Endothelial cell of umbilical vein (primary cell): ENCODE measurements at regions not wholly inside any gene's neighbourhood (a gene's known extent, or its start where the extent isn't known, plus 50 kb on each side); places are given as distances from the start of the nearest gene placed in this dataset.

ENCODE experiments used
- BruUV-seq: library from RNA; stranded (reverse); fragments of 400-500 nt; replicated peaks from 2 replicates; lab custom pipeline; 2021; lab: Mats Ljungman, UMichigan
- CTCF ChIA-PET: fragments of 300-600, 350-600 bp; sonication (Branson Sonifier 250); formaldehyde crosslinking; loops from one replicate; lab custom pipeline; 2021; ENCODE audit warnings: antibody characterized with exemption, inconsistent platforms; lab: Charles Lee
- POLR2A ChIA-PET: fragments of 300-600, 350-600 bp; sonication (Branson Sonifier 250); formaldehyde crosslinking; loops from one replicate; lab custom pipeline; 2021; ENCODE audit warnings: antibody characterized with exemption, inconsistent platforms; lab: Charles Lee
- DNase-seq: peaks from one replicate; pipeline ENCODE4 v3.0.0-alpha.2; 2011; ENCODE audit warnings: low read depth, low spot score
- FAIRE-seq: peaks from 2 replicates; lab custom pipeline; 2011; peaks lifted over from hg19 to GRCh38; lab: Jason Lieb, UNC
- H2AFZ ChIP-seq: 2 replicates; pipeline ENCODE4 v1.6.0; 2012; ENCODE audit warnings: low read depth, low read length, control low read depth, inconsistent platforms
- H3K27ac ChIP-seq: 2 replicates; pipeline ENCODE4 v1.5.1; 2011; ENCODE audit warnings: low read depth, mild to moderate bottlenecking, control low read depth, low read length, moderate library complexity; ENCODE audit not compliant: insufficient read depth
- H3K27me3 ChIP-seq, 2 experiments: 2 replicates each; pipeline versions ENCODE4 v1.6.0 to v1.6.1; 2011; ENCODE audit warnings: low read length in 2 of 2, mixed read lengths in 1 of 2; ENCODE audit not compliant: control insufficient read depth in 2 of 2, insufficient read depth in 2 of 2
- H3K36me3 ChIP-seq, 2 experiments: 2 replicates in 1 of 2; 3 replicates in 1 of 2; pipeline ENCODE4 v1.5.1; 2011; ENCODE audit warnings: low read length in 2 of 2, mild to moderate bottlenecking in 1 of 2, moderate library complexity in 1 of 2; ENCODE audit not compliant: control insufficient read depth in 2 of 2, insufficient read depth in 2 of 2; ENCODE audit errors: extremely low read depth in 1 of 2
- H3K4me1 ChIP-seq: 3 replicates; pipeline ENCODE4 v1.5.1; 2011; ENCODE audit warnings: mild to moderate bottlenecking, low read length; ENCODE audit not compliant: control insufficient read depth, insufficient read depth; ENCODE audit errors: extremely low read depth
- H3K4me2 ChIP-seq: 2 replicates; pipeline ENCODE4 v1.6.1; 2011; ENCODE audit warnings: low read length, control low read depth, mixed read lengths; ENCODE audit not compliant: insufficient read depth
- H3K4me3 ChIP-seq, 3 experiments: fragments of 200-600 bp in 1 of 3; sonication (generic), shearing (Covaris generic) in 1 of 3; replicated peaks in 1 of 3; 2 replicates each; pipeline ENCODE4 v1.5.1; 2011 to 2016; ENCODE audit warnings: control low read depth in 3 of 3, low read length in 3 of 3, mild to moderate bottlenecking in 2 of 3, inconsistent platforms in 1 of 3, low read depth in 1 of 3, moderate library complexity in 1 of 3; ENCODE audit not compliant: insufficient read depth in 1 of 3
- H3K79me2 ChIP-seq: 2 replicates; pipeline ENCODE4 v1.6.0; 2012; ENCODE audit warnings: low read length, inconsistent platforms; ENCODE audit not compliant: control insufficient read depth, insufficient read depth
- H3K9ac ChIP-seq: replicated peaks from 2 replicates; pipeline ENCODE3; 2011; ENCODE audit warnings: low read length, control low read depth; ENCODE audit not compliant: insufficient read depth; ENCODE audit errors: extremely low read depth
- H3K9me1 ChIP-seq: replicated peaks from 3 replicates; pipeline ENCODE4 v1.6.0; 2011; ENCODE audit warnings: mild to moderate bottlenecking, low read length; ENCODE audit not compliant: control insufficient read depth, insufficient read depth; ENCODE audit errors: extremely low read depth
- H3K9me3 ChIP-seq: replicated peaks from 2 replicates; pipeline ENCODE4 v1.5.1; 2012; ENCODE audit warnings: low read length, inconsistent platforms; ENCODE audit not compliant: control insufficient read depth, insufficient read depth
- H4K20me1 ChIP-seq: replicated peaks from 2 replicates; pipeline ENCODE3; 2011; ENCODE audit warnings: mild to moderate bottlenecking, low read length; ENCODE audit not compliant: control insufficient read depth, insufficient read depth; ENCODE audit errors: extremely low read depth
- CTCF ChIP-seq, 2 donors: IDR thresholded peaks; 1 replicate in 1 of 2; 2 replicates in 1 of 2; pipeline ENCODE4 v1.5.1; 2011; ENCODE audit warnings: low read length in 2 of 2, mild to moderate bottlenecking in 2 of 2, moderate library complexity in 2 of 2, control low read depth in 1 of 2, inconsistent platforms in 1 of 2, low read depth in 1 of 2; ENCODE audit not compliant: insufficient read depth in 1 of 2; ENCODE audit errors: extremely low read depth in 1 of 2
- EZH2 ChIP-seq: IDR thresholded peaks from 2 replicates; pipeline ENCODE4 v1.6.1; 2012; ENCODE audit warnings: borderline replicate concordance, low read depth, mild to moderate bottlenecking, moderate library complexity, low read length, inconsistent platforms; ENCODE audit not compliant: severe bottlenecking
- FOS ChIP-seq: IDR thresholded peaks from 2 replicates; pipeline ENCODE4 v1.6.1; 2011; ENCODE audit warnings: mild to moderate bottlenecking, low read length, moderate library complexity, borderline replicate concordance; ENCODE audit not compliant: insufficient read depth
- GATA2 ChIP-seq: IDR thresholded peaks from 2 replicates; pipeline ENCODE4 v1.7.0; 2011; ENCODE audit warnings: low read depth, mild to moderate bottlenecking, moderate library complexity, mixed read lengths, low read length; ENCODE audit not compliant: insufficient read length, insufficient read depth
- JUN ChIP-seq: IDR thresholded peaks from 2 replicates; pipeline ENCODE4 v1.6.1; 2011; ENCODE audit warnings: borderline replicate concordance, low read depth; ENCODE audit not compliant: insufficient read length, insufficient read depth
- MAX ChIP-seq: IDR thresholded peaks from 2 replicates; pipeline ENCODE4 v1.6.1; 2011; ENCODE audit not compliant: insufficient read depth, insufficient read length
- MYC ChIP-seq: IDR thresholded peaks from one replicate; pipeline ENCODE4 v1.6.1; 2011; ENCODE audit warnings: mild to moderate bottlenecking, low read depth, low read length
- POLR2A ChIP-seq: IDR thresholded peaks from 2 replicates; pipeline ENCODE4 v1.6.1; 2012; ENCODE audit warnings: low read depth, mild to moderate bottlenecking, control low read depth, low read length
- POLR2AphosphoS5 ChIP-seq: IDR thresholded peaks from 2 replicates; pipeline ENCODE4 v1.6.1; 2012; ENCODE audit warnings: low read depth, mild to moderate bottlenecking, control low read depth, low read length, moderate library complexity; ENCODE audit not compliant: insufficient read depth
- dilution Hi-C: fragments of 300-500 bp; cut with MboI; formaldehyde crosslinking; loops from one replicate; pipeline ENCODE4 v1.15.0; 2019; ENCODE audit warnings: low sequenced_read_pairs; ENCODE audit not compliant: extremely low pct_ligation_motif_present
- intact Hi-C: fragments of 100-400 bp; cut with micrococcal nuclease; formaldehyde crosslinking; loops from one replicate; pipeline ENCODE4 v1.10.0; 2022

- dilution Hi-C loops, result no loop called here
- BruUV-seq, result no TSS peak
- CTCF ChIA-PET, result no interaction called here
Observed at GRCh38 chr7:118029826-118030422, 154.0 kb upstream of the LSM8 start.

More at GRCh38 chr7:118029826-118030422, 154.0 kb upstream of the LSM8 start:
- Histone ChIP-seq H3K27ac (no peak overlapping the region), H3K4me1 (no peaks in the 10 kb centered on the region), H3K36me3 (no peaks in the 10 kb centered on the region), H3K79me2 (no peaks in the 10 kb centered on the region), H3K9ac (no peak overlapping the region), H3K9me3 (no peaks in the 10 kb centered on the region), H4K20me1 (no peaks in the 10 kb centered on the region), H2AFZ (no peak overlapping the region), H3K4me3 (no peak overlapping the region), H3K4me2 (no peak overlapping the region), H3K27me3 (no peaks in the 10 kb centered on the region), H3K9me1 (no peaks in the 10 kb centered on the region)
- intact Hi-C loops, result no loop called here
- FAIRE-seq (no peak), DNase-seq (no peak)
- TF ChIP-seq JUN (no peak), CTCF (IDR thresholded peaks at IDR 0.05; ENCODE audit: extremely low read depth in 1 of 2, insufficient read depth in 1 of 2, low read depth in 1 of 2, low read length in 2 of 2) (no peak), POLR2A (no peak), EZH2 (no peak), FOS (no peak), GATA2 (no peak), POLR2AphosphoS5 (no peak), MYC (no peak), MAX (no peak)
- POLR2A ChIA-PET, result no interaction called here
